K562 (cell line): ENCODE measurements at regions not wholly inside any gene's neighbourhood (a gene's known extent, or its start where the extent isn't known, plus 50 kb on each side); places are given as distances from the start of the nearest gene placed in this dataset.

ENCODE experiments used
- ATAC-seq: fragments of 200-7000 bp; cut with Tn5 transposase; 3 replicates; pipeline ENCODE4 v1.9.1; 2020; ENCODE audit warnings: moderate library complexity
- BruUV-seq: library from RNA; stranded (reverse); fragments of 400-500 nt; replicated peaks from 2 replicates; lab custom pipeline; 2021; lab: Mats Ljungman, UMichigan
- CTCF ChIA-PET: fragments of 300-600 bp; formaldehyde crosslinking; extraction: SDS; loops from one replicate; lab custom pipeline; 2021; ENCODE audit warnings: low intra/inter-chr PET ratio; lab: Yijun Ruan, JAX
- POLR2A ChIA-PET: fragments of 300-600, 350-650 bp; sonication (Branson Sonifier 250); formaldehyde crosslinking; extraction: SDS; loops from one replicate; lab custom pipeline; 2021; ENCODE audit warnings: antibody characterized with exemption, inconsistent platforms; lab: Yijun Ruan, JAX
- DNase-seq, 4 experiments: peaks; one replicate each; pipeline versions ENCODE4 v3.0.0 to v3.0.0-alpha.2; 2011 to 2018; ENCODE audit warnings: low spot score in 3 of 4, mixed read lengths in 3 of 4; ENCODE audit errors: extremely low read depth in 1 of 4
- FAIRE-seq: peaks from 2 replicates; lab custom pipeline; 2011; peaks lifted over from hg19 to GRCh38; lab: Jason Lieb, UNC
- H2AFZ ChIP-seq: 2 replicates; pipeline ENCODE4 v1.6.0; 2011; ENCODE audit warnings: low read depth, low read length, control low read depth, inconsistent platforms
- H3K27ac ChIP-seq: fragments of 200-600 bp; 3 replicates; pipeline ENCODE4 v1.8.0; 2011; ENCODE audit warnings: low read depth, mild to moderate bottlenecking, control low read depth, inconsistent platforms, low read length, moderate library complexity, mixed read lengths; ENCODE audit errors: extremely low read depth
- H3K27me3 ChIP-seq, 2 experiments: fragments of 300-600 bp in 1 of 2; 2 replicates in 1 of 2; 3 replicates in 1 of 2; pipeline versions ENCODE4 v1.6.0 to v1.8.0; 2011; ENCODE audit warnings: inconsistent platforms in 2 of 2, low read length in 2 of 2, mild to moderate bottlenecking in 1 of 2, mixed read lengths in 1 of 2, moderate library complexity in 1 of 2; ENCODE audit not compliant: control insufficient read depth in 2 of 2, insufficient read depth in 2 of 2
- H3K36me3 ChIP-seq: fragments of 300-600 bp; 3 replicates; pipeline ENCODE4 v1.8.0; 2011; ENCODE audit warnings: mild to moderate bottlenecking, low read length, inconsistent platforms; ENCODE audit not compliant: control insufficient read depth, insufficient read depth
- H3K4me1 ChIP-seq, 2 experiments: fragments of 200-600 bp in 1 of 2; replicated peaks in 1 of 2; 2 replicates in 1 of 2; 3 replicates in 1 of 2; pipeline versions ENCODE4 v1.5.1 to v1.8.0; 2011; ENCODE audit warnings: inconsistent platforms in 2 of 2, low read length in 2 of 2, mild to moderate bottlenecking in 1 of 2, mixed read lengths in 1 of 2, moderate library complexity in 1 of 2; ENCODE audit not compliant: control insufficient read depth in 2 of 2, insufficient read depth in 2 of 2
- H3K4me2 ChIP-seq: 2 replicates; pipeline ENCODE4 v1.6.1; 2011; ENCODE audit warnings: low read length, control low read depth, inconsistent platforms, mixed read lengths; ENCODE audit not compliant: insufficient read depth
- H3K4me3 ChIP-seq: fragments of 200-600 bp; sonication (generic), shearing (Covaris generic); 2 replicates; pipeline ENCODE4 v1.5.1; 2016; ENCODE audit warnings: control low read depth, inconsistent platforms
- H3K79me2 ChIP-seq: fragments of 200-600 bp; 3 replicates; pipeline ENCODE4 v1.8.0; 2011; ENCODE audit warnings: low read length, inconsistent platforms; ENCODE audit not compliant: control insufficient read depth, insufficient read depth
- H3K9ac ChIP-seq, 2 experiments: 2 replicates each; pipeline versions ENCODE4 v1.6.0 to v1.6.1; 2011; ENCODE audit warnings: low read depth in 2 of 2, low read length in 2 of 2, control low read depth in 1 of 2, inconsistent platforms in 1 of 2, mild to moderate bottlenecking in 1 of 2, mixed read lengths in 1 of 2; ENCODE audit not compliant: insufficient read depth in 1 of 2
- H3K9me1 ChIP-seq: one replicate; pipeline ENCODE4 v1.6.0; 2011; ENCODE audit warnings: inconsistent platforms, mild to moderate bottlenecking, low read length, moderate library complexity; ENCODE audit not compliant: control insufficient read depth, insufficient read depth
- H3K9me3 ChIP-seq: replicated peaks from 2 replicates; pipeline ENCODE4 v1.5.1; 2011; ENCODE audit warnings: low read depth, low read length, inconsistent platforms; ENCODE audit not compliant: control insufficient read depth, insufficient read depth
- H4K20me1 ChIP-seq: replicated peaks from 2 replicates; pipeline ENCODE4 v1.6.1; 2011; ENCODE audit warnings: low read length, inconsistent platforms, mixed read lengths; ENCODE audit not compliant: control insufficient read depth, insufficient read depth
- ARID4B ChIP-seq: sonication (generic); formaldehyde crosslinking; IDR thresholded peaks from 2 replicates; pipeline ENCODE4 v1.8.0; 2022; ENCODE audit warnings: mild to moderate bottlenecking, missing genetic modification reagents
- FOXA3 ChIP-seq, 2 experiments: fragments of 450-650 bp in 1 of 2; sonication (generic) in 1 of 2; formaldehyde crosslinking; IDR thresholded peaks in 1 of 2; conservative IDR thresholded peaks in 1 of 2; 2 replicates each; pipeline versions ENCODE4 v1.4.0 to v1.8.0; 2020 to 2022; ENCODE audit warnings: mild to moderate bottlenecking in 2 of 2, missing genetic modification reagents in 1 of 2
- KLF10 ChIP-seq: fragments of 250-450 bp; sonication (Bioruptor Pico); IDR thresholded peaks from 2 replicates; pipeline ENCODE4 v1.6.1; 2021; ENCODE audit warnings: matching md5 sums
- RBM14 ChIP-seq: fragments of 200-400 bp; formaldehyde crosslinking; IDR thresholded peaks from 2 replicates; pipeline ENCODE4 v1.6.1; 2018; ENCODE audit warnings: low read depth, mild to moderate bottlenecking, low read length, moderate library complexity, borderline replicate concordance; ENCODE audit not compliant: insufficient read depth
- TBL1XR1 ChIP-seq, 2 experiments: IDR thresholded peaks; 2 replicates each; pipeline ENCODE4 v1.6.1; 2012; ENCODE audit warnings: improper control_type of control experiment in 2 of 2, low read length in 2 of 2, mild to moderate bottlenecking in 1 of 2
- TCF3 ChIP-seq: sonication (generic); formaldehyde crosslinking; IDR thresholded peaks from 2 replicates; pipeline ENCODE4 v1.4.0; 2020; ENCODE audit warnings: mild to moderate bottlenecking, missing genetic modification reagents
- YBX1 ChIP-seq: fragments of 450-650 bp; IDR thresholded peaks from 2 replicates; pipeline ENCODE4 v1.7.1; 2016; ENCODE audit warnings: mild to moderate bottlenecking
- ZBTB11 ChIP-seq, 3 experiments: fragments of 200-800 bp in 1 of 3; fragments of 250-450 bp in 1 of 3; fragments of 450-650 bp in 1 of 3; sonication (Bioruptor Pico) in 1 of 3; sonication (Bioruptor generic) in 1 of 3; formaldehyde crosslinking in 1 of 3; IDR thresholded peaks; 2 replicates each; pipeline versions ENCODE4 v1.6.1 to v1.8.0; 2016 to 2022; ENCODE audit warnings: mild to moderate bottlenecking in 2 of 3, missing genetic modification characterization in 2 of 3, missing compliant biosample characterization in 1 of 3, moderate library complexity in 1 of 3
- WGBS: fragments of 100-300 bp; shearing (Covaris generic); methylation state at CpG from one replicate; pipeline ENCODE4 v1.1.6; 2016; ENCODE audit warnings: low coverage, mixed read lengths; ENCODE audit not compliant: insufficient coverage; ENCODE audit errors: missing lambda C conversion rate; 5-methylcytosine and 5-hydroxymethylcytosine counted together
- in situ Hi-C: fragments of 300-500 bp; cut with MboI; formaldehyde crosslinking; loops from 4 replicates; pipeline ENCODE4 v1.15.0; 2018; ENCODE audit warnings: inconsistent platforms, mixed read lengths
- intact Hi-C: fragments of 100-400 bp; cut with micrococcal nuclease; formaldehyde crosslinking; loops from 2 replicates; pipeline ENCODE4 v1.14.2; 2022
- TF ChIP-seq, protein P1 (sequence below), 2 experiments: fragments of 450-650 bp in 1 of 2; sonication (generic) in 1 of 2; formaldehyde crosslinking in 1 of 2; IDR thresholded peaks in 1 of 2; conservative IDR thresholded peaks in 1 of 2; 2 replicates each; pipeline versions ENCODE4 v1.6.1 to v1.8.1; 2016 to 2023; ENCODE audit warnings: mild to moderate bottlenecking in 2 of 2, moderate library complexity in 2 of 2, inconsistent platforms in 1 of 2, missing genetic modification reagents in 1 of 2

DNA sequence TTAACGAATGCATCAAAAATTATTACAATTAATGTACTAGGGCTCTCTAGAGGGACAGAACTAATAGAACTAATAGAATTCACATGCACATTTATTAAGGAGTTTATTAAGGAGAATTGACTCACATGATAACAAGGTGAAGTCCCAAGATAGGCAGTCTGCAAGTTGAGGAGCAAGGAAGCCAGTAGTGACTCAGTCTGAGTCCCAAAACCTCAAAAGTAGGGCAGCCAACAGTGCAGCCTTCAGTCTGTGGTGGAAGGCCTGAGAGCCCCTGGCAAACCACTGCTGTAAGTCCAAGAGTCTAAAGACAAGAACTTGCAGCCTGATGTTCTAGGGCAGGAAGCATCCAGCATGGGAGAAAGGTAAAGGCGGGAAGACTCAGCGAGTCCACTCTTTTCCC is 633.8 kb downstream of the SEMA5A start:
- no peaks in the 10 kb centered on the region for H3K36me3 ChIP-seq
- H3K9me1 ChIP-seq, result no peaks in the 10 kb centered on the region
- ChIA-PET POLR2A (no interaction called here), CTCF (no interaction called here)
- intact Hi-C loops, result no loop called here
- no peaks in the 10 kb centered on the region for H3K27me3 ChIP-seq
- no TSS peak for BruUV-seq
- no peak overlapping the region for H3K9ac ChIP-seq
- no peak overlapping the region for H3K4me3 ChIP-seq
- no peaks in the 10 kb centered on the region for H3K79me2 ChIP-seq
- H4K20me1 ChIP-seq, result no peaks in the 10 kb centered on the region
- no peak overlapping the region for H3K27ac ChIP-seq
- no peaks in the 10 kb centered on the region for H3K9me3 ChIP-seq
- H3K4me1 ChIP-seq, result no peaks in the 10 kb centered on the region
- no peak for TF ChIP-seq ZBTB11 (CRISPR knock-in tag; IDR thresholded peaks at IDR 0.05)
- no peak for TF ChIP-seq FOXA3 (CRISPR knock-in tag; conservative IDR thresholded peaks at IDR 0.05 in 1 of 2, IDR thresholded peaks at IDR 0.05 in 1 of 2)
- TF ChIP-seq KLF10 (CRISPR knock-in tag), result no peak
- TF ChIP-seq, protein P1, sequence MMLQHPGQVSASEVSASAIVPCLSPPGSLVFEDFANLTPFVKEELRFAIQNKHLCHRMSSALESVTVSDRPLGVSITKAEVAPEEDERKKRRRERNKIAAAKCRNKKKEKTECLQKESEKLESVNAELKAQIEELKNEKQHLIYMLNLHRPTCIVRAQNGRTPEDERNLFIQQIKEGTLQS (IDR thresholded peaks at IDR 0.05), result no peak
- TF ChIP-seq, protein P1 (CRISPR knock-in tag; conservative IDR thresholded peaks at IDR 0.05), result no peak
- TF ChIP-seq TBL1XR1 (IDR thresholded peaks at IDR 0.05; ENCODE audit: low read length in 2 of 2), result no peak
- no peak for TF ChIP-seq ARID4B (CRISPR knock-in tag)
- no peak for TF ChIP-seq TCF3 (CRISPR knock-in tag)
- no peak for TF ChIP-seq YBX1
- no peak for TF ChIP-seq RBM14
- TF ChIP-seq, all 486 proteins: peak for 0
- no peak for ATAC-seq
- in situ Hi-C loops, result no loop called here
- no peak for FAIRE-seq
- Histone ChIP-seq H2AFZ (no peak overlapping the region), H3K4me2 (no peak overlapping the region)
- WGBS, result 0% methylated on average over 3 of the region's 3 CpGs
- DNase-seq, result no peak
